ENCODE measurements at regions not wholly inside any gene's neighbourhood (a gene's known extent, or its start where the extent isn't known, plus 50 kb on each side); places are given as distances from the start of the nearest gene placed in this dataset.
"Not testable (repeated sequence)": the region's sequence is repeated elsewhere in the genome, so short reads cannot be mapped to it uniquely, and the experiment has no call there.

GRCh38 chr2:167572883-167573619, 674.3 kb downstream of the STK39 start:
- intact Hi-C loops (cut with DNase I) = no loop called here
- DNase-seq = no peak

GRCh38 chr2:167570370-167570769, 677.0 kb downstream of the STK39 start:
- ATAC-seq (ENCODE audit: poor library complexity) (no peak), DNase-seq (no peak)
- intact Hi-C loops (cut with DNase I) = no loop called here

More at GRCh38 chr2:167572883-167573619, 674.3 kb downstream of the STK39 start:
- no peak for ATAC-seq (ENCODE audit: poor library complexity)

- DNase-seq; intact Hi-C loops (cut with DNase I); ATAC-seq (ENCODE audit: poor library complexity): not testable (repeated sequence)
Observed at GRCh38 chr2:167563885-167564619, 675.8 kb downstream of the XIRP2 start.

- DNase-seq; intact Hi-C loops (cut with DNase I); ATAC-seq (ENCODE audit: poor library complexity): not testable (repeated sequence)
Observed at GRCh38 chr2:167558272-167558991, 670.2 kb downstream of the XIRP2 start.

GRCh38 chr2:167555098-167555720, 666.9 kb downstream of the XIRP2 start:
- DNase-seq (no peak), ATAC-seq (ENCODE audit: poor library complexity) (no peak)
- intact Hi-C loops (cut with DNase I) = no loop called here

- intact Hi-C loops (cut with DNase I) = no loop called here
- ATAC-seq (ENCODE audit: poor library complexity) = no peak
- no peak for DNase-seq
Observed at GRCh38 chr2:167553635-167554034, 665.4 kb downstream of the XIRP2 start.

DNA sequence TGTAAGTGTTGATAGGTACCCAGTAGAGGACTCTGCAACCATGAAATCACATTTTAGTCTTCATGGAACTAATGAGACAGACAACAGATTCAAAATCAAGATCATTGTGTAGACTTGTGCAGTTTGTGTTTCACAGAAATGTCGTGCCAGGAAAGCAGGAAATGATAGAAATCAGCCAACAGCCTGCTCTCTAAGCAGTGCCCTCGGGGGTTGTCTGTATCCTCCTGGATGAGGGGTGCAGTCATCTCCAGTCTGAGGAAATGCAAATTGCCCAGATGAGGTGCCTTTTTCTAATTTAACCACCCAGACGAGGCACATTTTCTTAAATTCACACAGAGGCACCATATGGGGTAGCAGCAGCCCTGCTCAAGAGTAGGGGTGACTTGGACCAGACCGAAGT, 663.1 kb downstream of the XIRP2 start:
- DNase-seq (no peak), ATAC-seq (ENCODE audit: poor library complexity) (no peak)
- intact Hi-C loops (cut with DNase I) = no loop called here

GRCh38 chr2:167550448-167550847, 662.2 kb downstream of the XIRP2 start:
- ATAC-seq (ENCODE audit: poor library complexity) (no peak), DNase-seq (no peak)
- intact Hi-C loops (cut with DNase I) = no loop called here

- DNase-seq = no peak
- intact Hi-C loops (cut with DNase I) = no loop called here
- no peak for ATAC-seq (ENCODE audit: poor library complexity)
Observed at GRCh38 chr2:167548396-167548795, 660.1 kb downstream of the XIRP2 start.

- intact Hi-C loops (cut with DNase I) = no loop called here
- DNase-seq (no peak), ATAC-seq (ENCODE audit: poor library complexity) (no peak)
Observed at GRCh38 chr2:167544602-167545001, 656.3 kb downstream of the XIRP2 start.

GRCh38 chr2:167543721-167544120, 655.4 kb downstream of the XIRP2 start:
- no peak for DNase-seq
- ATAC-seq (ENCODE audit: poor library complexity) = no peak
- intact Hi-C loops (cut with DNase I) = no loop called here

DNA sequence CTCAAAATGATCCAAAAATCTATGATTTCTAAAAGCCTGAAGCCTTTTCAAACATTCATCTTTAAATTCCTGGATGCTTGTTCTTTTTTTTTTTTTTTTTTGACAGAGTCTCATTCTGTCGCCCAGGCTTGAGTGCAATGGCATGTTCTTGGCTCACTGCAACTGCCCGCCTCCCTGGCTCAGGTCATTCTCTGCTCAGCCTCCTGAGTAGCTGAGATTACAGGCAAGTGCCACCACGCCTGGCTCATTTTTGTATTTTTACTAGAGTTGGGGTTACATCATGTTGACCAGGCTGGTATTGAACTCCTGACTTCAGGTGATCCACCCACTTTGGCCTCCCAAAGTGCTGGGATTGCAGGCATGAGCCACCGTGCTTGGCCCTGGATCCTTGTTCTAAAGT, 649.5 kb downstream of the XIRP2 start:
- DNase-seq = no peak
- intact Hi-C loops (cut with DNase I) = no loop called here

GRCh38 chr2:167534443-167534842, 646.2 kb downstream of the XIRP2 start:
- intact Hi-C loops (cut with DNase I) = no loop called here
- ATAC-seq (ENCODE audit: poor library complexity) (no peak), DNase-seq (no peak)

More for the DNA sequence above, 649.5 kb downstream of the XIRP2 start:
- ATAC-seq (ENCODE audit: poor library complexity) = peak; percentile 79

DNA sequence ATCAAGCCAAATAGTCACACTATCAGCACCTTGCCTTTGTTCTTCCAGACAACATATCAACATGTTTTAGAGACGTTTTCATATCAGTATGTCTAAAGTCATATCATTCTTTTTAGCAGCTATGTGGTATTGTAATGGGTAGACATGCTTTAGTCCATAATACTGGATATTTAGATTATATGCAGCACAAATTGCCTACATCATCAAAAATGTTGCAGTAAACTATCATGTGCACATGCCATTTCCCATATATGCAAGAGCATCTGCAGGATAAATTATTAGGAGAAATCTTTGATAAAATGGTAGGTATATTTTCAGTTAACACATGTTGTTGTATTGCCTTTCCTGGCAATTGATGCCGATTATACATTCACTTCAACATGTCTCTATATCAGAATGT, 636.5 kb downstream of the XIRP2 start:
- intact Hi-C loops (cut with DNase I) = no loop called here
- DNase-seq (no peak), ATAC-seq (ENCODE audit: poor library complexity) (no peak)

DNA sequence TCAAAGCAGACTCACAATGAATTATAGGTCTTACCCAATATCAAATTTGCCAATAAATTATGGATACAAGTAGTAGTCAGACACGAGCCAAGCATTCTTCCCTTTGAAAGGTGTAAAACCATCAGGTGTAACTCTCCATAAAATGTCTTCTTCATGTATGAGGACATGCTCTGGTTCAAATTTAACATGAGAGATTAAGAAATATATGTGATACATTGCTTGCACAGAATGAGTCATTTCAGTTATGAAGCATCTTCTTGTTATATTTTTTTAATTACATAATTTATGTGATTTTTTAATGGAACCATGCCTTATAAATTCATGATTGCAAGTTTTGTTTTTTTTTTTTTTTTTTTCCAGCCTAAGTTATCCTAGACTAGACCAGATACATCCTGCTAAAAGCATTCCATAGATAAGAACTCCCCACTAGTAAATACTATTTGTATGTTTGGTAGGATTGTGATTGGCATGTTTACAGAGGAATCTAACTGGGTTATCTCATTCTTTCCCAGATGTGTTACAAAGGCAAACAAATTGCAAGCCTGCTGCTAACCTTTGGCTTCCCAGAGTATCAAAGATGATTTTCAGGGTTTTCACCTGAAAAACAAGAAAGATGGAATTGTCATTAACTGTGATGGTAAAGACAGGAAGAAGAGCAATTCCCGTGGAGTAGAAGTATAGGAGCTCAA, 621.9 kb downstream of the XIRP2 start:
- DNase-seq = no peak
- intact Hi-C loops (cut with DNase I) = no loop called here

DNA sequence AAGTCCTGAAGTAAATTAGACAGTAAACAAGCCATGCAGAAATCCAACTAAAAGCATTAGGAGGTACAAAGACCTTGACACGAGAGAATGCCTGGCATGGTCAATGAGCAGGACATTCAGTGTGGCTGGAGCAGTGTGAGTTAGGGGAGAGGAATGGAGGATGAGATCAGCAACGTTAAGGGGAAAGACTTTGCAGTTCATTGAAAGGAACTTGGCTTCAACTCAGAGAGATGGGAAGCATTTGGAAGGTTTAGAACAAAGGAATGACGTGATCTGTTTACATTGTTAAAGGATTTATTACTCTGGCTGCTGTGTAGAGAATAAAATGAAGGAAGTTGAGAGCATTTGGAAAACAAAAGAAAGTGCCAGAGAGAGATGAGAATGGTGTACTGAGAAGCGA, 621.3 kb downstream of the XIRP2 start:
- no peak for ATAC-seq (ENCODE audit: poor library complexity)
- intact Hi-C loops (cut with DNase I) = no loop called here
- DNase-seq = no peak

More for the DNA sequence above, 621.9 kb downstream of the XIRP2 start:
- no peak for ATAC-seq (ENCODE audit: poor library complexity)

- ATAC-seq (ENCODE audit: poor library complexity) (no peak), DNase-seq (no peak)
- intact Hi-C loops (cut with DNase I) = no loop called here
Observed at GRCh38 chr2:167508709-167509108, 620.4 kb downstream of the XIRP2 start.

- DNase-seq (no peak), ATAC-seq (ENCODE audit: poor library complexity) (no peak)
- intact Hi-C loops (cut with DNase I) = no loop called here
Observed at GRCh38 chr2:167506395-167506794, 618.1 kb downstream of the XIRP2 start.

DNA sequence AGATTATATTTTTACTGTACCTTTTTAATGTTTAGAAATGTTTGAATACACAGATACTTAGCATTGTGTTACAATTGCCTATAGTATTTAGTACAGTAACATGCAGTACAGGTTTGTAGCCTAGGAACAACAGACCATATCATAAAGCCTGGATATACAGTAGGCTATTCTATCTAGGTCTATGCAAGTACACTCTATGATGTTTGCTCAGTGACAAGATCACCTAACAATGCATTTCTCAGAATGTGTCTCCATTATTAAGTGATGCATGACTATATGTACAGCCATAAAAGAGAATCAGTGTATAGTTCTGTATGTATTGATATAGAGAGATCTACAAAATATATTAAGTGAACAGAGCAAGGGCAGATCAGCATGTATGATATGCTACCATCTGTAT, 616.4 kb downstream of the XIRP2 start:
- ATAC-seq (ENCODE audit: poor library complexity) (no peak), DNase-seq (no peak)
- intact Hi-C loops (cut with DNase I) = no loop called here

All from Right ventricle myocardium superior (tissue), 1 donor.